IMR-90 (cell line): ENCODE measurements at regions not wholly inside any gene's neighbourhood (a gene's known extent, or its start where the extent isn't known, plus 50 kb on each side); places are given as distances from the start of the nearest gene placed in this dataset.
A peak's percentile ranks its signal among the peaks of the same experiment; 100 is the strongest.

Experiments
- ATAC-seq: fragments of 200-7000 bp; cut with Tn5 transposase; 2 replicates; pipeline ENCODE4 v1.9.1; 2020; ENCODE audit warnings: low read depth, mild to moderate bottlenecking, moderate library complexity
- BruUV-seq: library from RNA; stranded (reverse); fragments of 400-500 nt; replicated peaks from 2 replicates; lab custom pipeline; 2021; lab: Mats Ljungman, UMichigan
- CTCF ChIA-PET: fragments of 300-600 bp; formaldehyde crosslinking; extraction: SDS; loops from one replicate; lab custom pipeline; 2021; ENCODE audit warnings: antibody characterized with exemption; lab: Yijun Ruan, JAX
- POLR2A ChIA-PET: fragments of 300-600 bp; sonication (Branson Sonifier 250); formaldehyde crosslinking; loops from one replicate; lab custom pipeline; 2022; ENCODE audit warnings: antibody characterized with exemption; ENCODE audit not compliant: unreplicated experiment; lab: Charles Lee
- DNase-seq: peaks from one replicate; pipeline ENCODE4 v3.0.0; 2013
- H2AFZ ChIP-seq: replicated peaks from 2 replicates; pipeline ENCODE3; 2013; ENCODE audit warnings: low read length, mild to moderate bottlenecking; ENCODE audit not compliant: poor library complexity
- H2AK5ac ChIP-seq: 2 replicates; pipeline ENCODE4 v1.6.1; 2013; ENCODE audit warnings: low read depth, low read length, inconsistent platforms
- H2AK9ac ChIP-seq: replicated peaks from 2 replicates; pipeline ENCODE3; 2013; ENCODE audit warnings: mild to moderate bottlenecking, low read depth, low read length, moderate library complexity; ENCODE audit not compliant: poor library complexity
- H2BK120ac ChIP-seq: 2 replicates; pipeline ENCODE4 v1.6.1; 2013; ENCODE audit warnings: low read depth, low read length, inconsistent platforms
- H2BK15ac ChIP-seq: 3 replicates; pipeline ENCODE4 v1.6.1; 2013; ENCODE audit warnings: low read depth, low read length, inconsistent platforms
- H2BK20ac ChIP-seq: 2 replicates; pipeline ENCODE4 v1.6.1; 2013; ENCODE audit warnings: low read depth, mild to moderate bottlenecking, inconsistent platforms, low read length, moderate library complexity
- H2BK5ac ChIP-seq: 2 replicates; pipeline ENCODE4 v1.6.1; 2013; ENCODE audit warnings: mild to moderate bottlenecking, low read depth, low read length, inconsistent platforms; ENCODE audit not compliant: poor library complexity, severe bottlenecking
- H3K14ac ChIP-seq: replicated peaks from 2 replicates; pipeline ENCODE4 v1.6.1; 2013; ENCODE audit warnings: low read depth, low read length, inconsistent platforms
- H3K18ac ChIP-seq: 2 replicates; pipeline ENCODE4 v1.6.1; 2013; ENCODE audit warnings: low read depth, low read length, control low read depth
- H3K23ac ChIP-seq: 2 replicates; pipeline ENCODE4 v1.6.1; 2013; ENCODE audit warnings: low read depth, low read length, inconsistent platforms
- H3K27ac ChIP-seq: 2 replicates; pipeline ENCODE4 v1.5.1; 2013; ENCODE audit warnings: mild to moderate bottlenecking, control low read depth, low read length; ENCODE audit not compliant: insufficient read depth
- H3K27me3 ChIP-seq: 2 replicates; pipeline ENCODE4 v1.6.1; 2013; ENCODE audit warnings: low read length; ENCODE audit not compliant: control insufficient read depth, insufficient read depth
- H3K36me3 ChIP-seq: 2 replicates; pipeline ENCODE4 v1.6.1; 2013; ENCODE audit warnings: low read length, mixed read lengths; ENCODE audit not compliant: control insufficient read depth, insufficient read depth
- H3K4ac ChIP-seq: 2 replicates; pipeline ENCODE4 v1.6.1; 2013; ENCODE audit warnings: low read depth, low read length, inconsistent platforms
- H3K4me1 ChIP-seq: 2 replicates; pipeline ENCODE4 v1.6.1; 2013; ENCODE audit warnings: low read length, mixed read lengths; ENCODE audit not compliant: control insufficient read depth, insufficient read depth
- H3K4me2 ChIP-seq: 2 replicates; pipeline ENCODE4 v1.6.1; 2013; ENCODE audit warnings: low read depth, mild to moderate bottlenecking, control low read depth, low read length, moderate library complexity
- H3K4me3 ChIP-seq: 2 replicates; pipeline ENCODE4 v1.5.1; 2013; ENCODE audit warnings: low read depth, mild to moderate bottlenecking, control low read depth, low read length, moderate library complexity; ENCODE audit not compliant: insufficient read depth
- H3K56ac ChIP-seq: 2 replicates; pipeline ENCODE4 v1.6.1; 2013; ENCODE audit warnings: low read length, inconsistent platforms; ENCODE audit not compliant: insufficient read depth; ENCODE audit errors: extremely low read depth
- H3K79me1 ChIP-seq, 2 experiments: 2 replicates each; pipeline ENCODE4 v1.6.1; 2013; ENCODE audit warnings: low read length in 2 of 2, inconsistent platforms in 1 of 2, low read depth in 1 of 2
- H3K9ac ChIP-seq: 2 replicates; pipeline ENCODE4 v1.6.1; 2013; ENCODE audit warnings: low read depth, low read length, control low read depth
- H3K9me1 ChIP-seq: 2 replicates; pipeline ENCODE4 v1.6.1; 2013; ENCODE audit warnings: low read length, inconsistent platforms; ENCODE audit not compliant: insufficient read depth
- H3K9me3 ChIP-seq: 2 replicates; pipeline ENCODE4 v1.6.1; 2013; ENCODE audit warnings: low read length; ENCODE audit not compliant: control insufficient read depth, insufficient read depth
- H4K20me1 ChIP-seq: 2 replicates; pipeline ENCODE4 v1.6.1; 2013; ENCODE audit warnings: low read length, inconsistent platforms; ENCODE audit not compliant: insufficient read depth
- H4K5ac ChIP-seq: 2 replicates; pipeline ENCODE4 v1.6.1; 2013; ENCODE audit warnings: mild to moderate bottlenecking, low read depth, low read length, control low read depth
- H4K8ac ChIP-seq, 2 experiments: 2 replicates each; pipeline ENCODE4 v1.6.1; 2013; ENCODE audit warnings: low read depth in 2 of 2, low read length in 2 of 2, control low read depth in 1 of 2, inconsistent platforms in 1 of 2
- H4K91ac ChIP-seq: 2 replicates; pipeline ENCODE4 v1.6.1; 2013; ENCODE audit warnings: low read depth, low read length, inconsistent platforms; ENCODE audit not compliant: insufficient read depth
- BHLHE40 ChIP-seq: fragments of 150-350 bp; IDR thresholded peaks from 2 replicates; pipeline ENCODE4 v1.6.1; 2016; ENCODE audit warnings: mild to moderate bottlenecking, low read depth, low read length
- CEBPB ChIP-seq: IDR thresholded peaks from 2 replicates; pipeline ENCODE4 v1.6.1; 2012; ENCODE audit warnings: low read depth, low read length, improper control_type of control experiment
- CHD1 ChIP-seq: IDR thresholded peaks from 2 replicates; pipeline ENCODE4 v1.6.1; 2012; ENCODE audit warnings: low read depth, low read length, improper control_type of control experiment
- CTCF ChIP-seq: conservative IDR thresholded peaks from 2 replicates; pipeline ENCODE4 v1.5.1; 2012; ENCODE audit warnings: mild to moderate bottlenecking, low read depth, low read length, improper control_type of control experiment
- ELK1 ChIP-seq: fragments of 150-350 bp; IDR thresholded peaks from 2 replicates; pipeline ENCODE4 v1.6.1; 2016; ENCODE audit warnings: low read depth, mild to moderate bottlenecking, low read length, moderate library complexity, borderline replicate concordance
- FOS ChIP-seq: fragments of 150-350 bp; IDR thresholded peaks from 2 replicates; pipeline ENCODE4 v1.6.1; 2016; ENCODE audit warnings: low read depth, low read length
- MAFK ChIP-seq: IDR thresholded peaks from 2 replicates; pipeline ENCODE4 v1.6.1; 2012; ENCODE audit warnings: low read depth, low read length, improper control_type of control experiment
- MAZ ChIP-seq: IDR thresholded peaks from 2 replicates; pipeline ENCODE4 v1.6.1; 2012; ENCODE audit warnings: low read depth, mild to moderate bottlenecking, low read length, improper control_type of control experiment, moderate library complexity, borderline replicate concordance
- MXI1 ChIP-seq: IDR thresholded peaks from 2 replicates; pipeline ENCODE4 v1.6.1; 2012; ENCODE audit warnings: low read depth, mild to moderate bottlenecking, low read length, moderate library complexity, borderline replicate concordance
- NFE2L2 ChIP-seq: fragments of 150-350 bp; IDR thresholded peaks from 2 replicates; pipeline ENCODE4 v1.6.1; 2016; ENCODE audit warnings: low read depth, mild to moderate bottlenecking, low read length
- POLR2A ChIP-seq: IDR thresholded peaks from 2 replicates; pipeline ENCODE4 v1.6.1; 2012; ENCODE audit warnings: mild to moderate bottlenecking, low read depth, low read length
- RAD21 ChIP-seq: IDR thresholded peaks from 2 replicates; pipeline ENCODE4 v1.6.1; 2012; ENCODE audit warnings: low read length, improper control_type of control experiment
- RCOR1 ChIP-seq: IDR thresholded peaks from 2 replicates; pipeline ENCODE4 v1.6.1; 2012; ENCODE audit warnings: mild to moderate bottlenecking, low read length, improper control_type of control experiment; ENCODE audit not compliant: insufficient replicate concordance
- RFX5 ChIP-seq: IDR thresholded peaks from 2 replicates; pipeline ENCODE4 v1.8.0; 2012; ENCODE audit warnings: low read depth, mild to moderate bottlenecking, low read length, moderate library complexity
- SMC3 ChIP-seq: fragments of 150-350 bp; IDR thresholded peaks from 2 replicates; pipeline ENCODE4 v1.6.1; 2016; ENCODE audit warnings: low read depth, mild to moderate bottlenecking, antibody characterized with exemption, low read length, moderate library complexity
- USF2 ChIP-seq: fragments of 150-350 bp; IDR thresholded peaks from 2 replicates; pipeline ENCODE4 v1.6.1; 2017; ENCODE audit warnings: mild to moderate bottlenecking, antibody characterized with exemption, low read length, low read depth
- WGBS, 2 experiments: methylation state at CpG; one replicate each; pipeline versions ENCODE4 v1.1.5 to v1.1.7; 2013; ENCODE audit warnings: missing lambda C conversion rate in 2 of 2; ENCODE audit not compliant: insufficient read length in 1 of 2; ENCODE audit errors: extremely low coverage in 2 of 2; 5-methylcytosine and 5-hydroxymethylcytosine counted together
- dilution Hi-C: fragments of 300-500 bp; cut with HindIII; formaldehyde crosslinking; loops from one replicate; pipeline ENCODE4 v1.14.3; 2018; ENCODE audit warnings: low sequenced_read_pairs; ENCODE audit not compliant: unreplicated experiment
- in situ Hi-C: fragments of 300-500 bp; cut with MboI; formaldehyde crosslinking; loops from 3 replicates; pipeline ENCODE4 v1.14.3; 2019; ENCODE audit warnings: low sequenced_read_pairs, inconsistent platforms, mixed read lengths
- intact Hi-C: fragments of 100-400 bp; cut with micrococcal nuclease; formaldehyde crosslinking; loops from 2 replicates; pipeline ENCODE4 v1.10.0; 2022

DNA sequence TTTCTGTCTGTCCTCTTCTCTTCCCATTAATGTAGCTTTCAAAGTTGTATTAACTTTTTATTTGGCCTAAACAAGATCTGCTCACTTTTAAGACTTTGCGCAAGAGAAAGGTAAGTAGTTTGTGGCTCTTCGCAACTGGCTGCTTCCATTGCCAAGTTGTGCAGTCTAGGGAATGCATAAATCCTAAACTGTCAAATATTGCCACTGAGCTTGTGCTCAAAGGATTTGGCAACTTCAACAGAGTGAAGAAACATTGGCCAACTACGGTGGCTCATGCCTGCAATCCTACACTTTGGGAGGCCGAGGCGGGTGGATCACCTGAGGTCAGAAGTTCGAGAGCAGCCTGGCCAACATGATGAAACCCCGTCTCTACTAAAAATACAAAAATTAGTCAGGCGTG lies 826.4 kb downstream of the EPHA4 start:
- H3K27me3 ChIP-seq, result no peaks in the 10 kb centered on the region
- CTCF ChIA-PET, result interaction anchor here (0.7 kb wide), 1 partner anchor 9 kb away, joined by 3 read pairs; no protein-coding TSS in a partner anchor
- 100% methylated on average over 2 of the region's 8 CpGs; no CpG with 5 or more reads in 1 of the 2 experiments for WGBS, 2 experiments

More for the DNA sequence above, 826.4 kb downstream of the EPHA4 start:
- dilution Hi-C loops, result no loop called here
- Histone ChIP-seq H2AK5ac (no peak overlapping the region), H3K4me3 (no peak overlapping the region), H3K27ac (no peak overlapping the region), H3K18ac (peak overlapping the region; percentile 69), H3K79me1 (no peaks in the 10 kb centered on the region), H2AK9ac (no peak overlapping the region), H3K23ac (no peak overlapping the region), H3K56ac (no peak overlapping the region), H2BK120ac (no peak overlapping the region), H3K4me2 (no peak overlapping the region), H2BK15ac (no peak overlapping the region), H4K8ac (no peak overlapping the region), H3K14ac (no peak overlapping the region), H3K4ac (no peak overlapping the region), H4K5ac (peak overlapping the region; percentile 63; the same call in 1 of the 2 replicates), H2AFZ (no peak overlapping the region), H4K20me1 (no peaks in the 10 kb centered on the region), H2BK20ac (no peak overlapping the region), H2BK5ac (no peak overlapping the region), H3K4me1 (peaks cover 8% of the 10 kb centered on the region; the same call in 1 of the 2 replicates), H3K9ac (no peak overlapping the region), H3K9me1 (0 out of 2 replicates have a peak, but pooled peaks cover 4% of the 10 kb centered on the region), H3K36me3 (no peaks in the 10 kb centered on the region), H4K91ac (no peak overlapping the region), H3K9me3 (no peaks in the 10 kb centered on the region)
- in situ Hi-C loops, result no loop called here
- intact Hi-C loops, result no loop called here
- DNase-seq, result no peak
- TF ChIP-seq NFE2L2 (no peak), BHLHE40 (no peak), MAZ (no peak), SMC3 (no peak), RCOR1 (no peak), MXI1 (no peak), USF2 (no peak), ELK1 (no peak), FOS (no peak), RFX5 (no peak), CEBPB (no peak), CHD1 (no peak), RAD21 (no peak), CTCF (no peak), POLR2A (no peak), MAFK (no peak)
- POLR2A ChIA-PET, result interaction anchor here (0.6 kb wide), 1 partner anchor 26 kb away, joined by 11 read pairs; no protein-coding TSS in a partner anchor
- BruUV-seq, result no TSS peak
- ATAC-seq, result no peak
